ENCODE measurements at regions not wholly inside any gene's neighbourhood (a gene's known extent, or its start where the extent isn't known, plus 50 kb on each side); places are given as distances from the start of the nearest gene placed in this dataset.

DNA sequence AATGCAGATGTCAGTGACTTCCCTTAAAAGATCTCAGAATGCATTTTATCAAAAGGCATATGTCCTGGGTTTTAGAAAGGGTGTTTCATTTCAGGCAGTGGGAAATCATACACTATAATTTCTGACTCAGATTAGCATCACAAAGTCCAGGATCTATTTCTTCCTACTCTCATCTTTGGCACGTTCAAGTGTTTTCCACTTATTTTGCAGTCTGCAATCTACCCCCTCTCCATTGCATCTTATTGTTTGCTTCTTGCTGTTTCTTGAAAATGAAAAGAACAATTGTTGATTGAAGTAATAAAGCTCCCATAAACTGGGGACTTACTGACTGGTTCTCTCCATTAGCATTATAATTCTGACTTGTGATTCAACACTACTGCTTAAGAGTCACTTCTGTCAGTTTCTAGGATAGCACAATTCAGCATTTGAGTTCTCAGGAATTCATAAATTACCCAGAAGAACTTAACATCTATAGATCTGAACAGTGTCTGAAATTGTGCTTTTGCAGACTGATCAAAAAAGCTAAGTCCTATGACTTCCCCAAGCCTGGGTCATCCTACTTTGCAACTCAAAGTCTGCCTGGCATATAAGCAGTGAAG is 332.9 kb downstream of the RASEF start:
- Histone ChIP-seq H4K20me1 (ENCODE audit: insufficient read depth, low read length) (no peaks in the 10 kb centered on the region), H2AFZ (ENCODE audit: low read depth, low read length) (no peak overlapping the region), H3K9ac (ENCODE audit: low read depth, low read length) (no peak overlapping the region), H3K4me1 (ENCODE audit: insufficient read depth, low read length) (peaks cover 17% of the 10 kb centered on the region), H3K27ac (ENCODE audit: low read length) (no peak overlapping the region), H3K4me3 (ENCODE audit: low read depth in 1 of 2, low read length in 2 of 2) (no peak overlapping the region), H3K9me3 (ENCODE audit: insufficient read depth, low read length, severe bottlenecking) (no peaks in the 10 kb centered on the region), H3K27me3 (ENCODE audit: insufficient read depth, low read length, poor library complexity) (no peaks in the 10 kb centered on the region), H3K79me2 (ENCODE audit: insufficient read depth, low read length) (no peaks in the 10 kb centered on the region), H3K4me2 (ENCODE audit: insufficient read depth, low read length) (no peak overlapping the region), H3K36me3 (ENCODE audit: insufficient read depth, low read length) (no peaks in the 10 kb centered on the region)
- no peak for TF ChIP-seq EZH2 (IDR thresholded peaks at IDR 0.05; ENCODE audit: borderline replicate concordance, low read depth, low read length, severe bottlenecking)
- TF ChIP-seq, protein P1, sequence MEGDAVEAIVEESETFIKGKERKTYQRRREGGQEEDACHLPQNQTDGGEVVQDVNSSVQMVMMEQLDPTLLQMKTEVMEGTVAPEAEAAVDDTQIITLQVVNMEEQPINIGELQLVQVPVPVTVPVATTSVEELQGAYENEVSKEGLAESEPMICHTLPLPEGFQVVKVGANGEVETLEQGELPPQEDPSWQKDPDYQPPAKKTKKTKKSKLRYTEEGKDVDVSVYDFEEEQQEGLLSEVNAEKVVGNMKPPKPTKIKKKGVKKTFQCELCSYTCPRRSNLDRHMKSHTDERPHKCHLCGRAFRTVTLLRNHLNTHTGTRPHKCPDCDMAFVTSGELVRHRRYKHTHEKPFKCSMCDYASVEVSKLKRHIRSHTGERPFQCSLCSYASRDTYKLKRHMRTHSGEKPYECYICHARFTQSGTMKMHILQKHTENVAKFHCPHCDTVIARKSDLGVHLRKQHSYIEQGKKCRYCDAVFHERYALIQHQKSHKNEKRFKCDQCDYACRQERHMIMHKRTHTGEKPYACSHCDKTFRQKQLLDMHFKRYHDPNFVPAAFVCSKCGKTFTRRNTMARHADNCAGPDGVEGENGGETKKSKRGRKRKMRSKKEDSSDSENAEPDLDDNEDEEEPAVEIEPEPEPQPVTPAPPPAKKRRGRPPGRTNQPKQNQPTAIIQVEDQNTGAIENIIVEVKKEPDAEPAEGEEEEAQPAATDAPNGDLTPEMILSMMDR (IDR thresholded peaks at IDR 0.05; ENCODE audit: borderline replicate concordance, extremely low read depth, low read length, poor library complexity, severe bottlenecking), result no peak
- DNase-seq, result no peak
- no peak for ATAC-seq (ENCODE audit: insufficient read depth, low read depth)

DNA sequence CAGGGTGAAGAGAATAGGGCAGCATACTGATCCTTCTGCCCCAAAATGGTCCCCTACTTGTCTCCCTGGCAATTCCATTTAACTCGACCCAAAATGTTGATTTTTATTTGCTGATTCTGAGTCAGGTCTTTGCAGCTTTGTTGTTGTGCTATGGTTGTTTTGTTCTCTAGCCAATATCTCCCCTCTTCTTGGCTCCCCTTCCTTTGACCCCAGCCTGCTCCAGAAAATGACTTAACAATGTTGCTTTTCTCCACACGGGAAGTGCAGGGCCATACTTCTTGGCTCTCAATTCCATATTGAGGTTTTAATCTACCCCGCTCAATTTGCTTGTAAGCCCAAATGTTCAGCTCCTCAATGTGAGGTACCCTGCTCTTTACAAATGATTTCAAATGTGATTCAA is 330.0 kb downstream of the RASEF start:
- H3K9ac ChIP-seq (ENCODE audit: low read depth, low read length), result no peak overlapping the region
- H3K4me2 ChIP-seq (ENCODE audit: insufficient read depth, low read length), result no peak overlapping the region

DNA sequence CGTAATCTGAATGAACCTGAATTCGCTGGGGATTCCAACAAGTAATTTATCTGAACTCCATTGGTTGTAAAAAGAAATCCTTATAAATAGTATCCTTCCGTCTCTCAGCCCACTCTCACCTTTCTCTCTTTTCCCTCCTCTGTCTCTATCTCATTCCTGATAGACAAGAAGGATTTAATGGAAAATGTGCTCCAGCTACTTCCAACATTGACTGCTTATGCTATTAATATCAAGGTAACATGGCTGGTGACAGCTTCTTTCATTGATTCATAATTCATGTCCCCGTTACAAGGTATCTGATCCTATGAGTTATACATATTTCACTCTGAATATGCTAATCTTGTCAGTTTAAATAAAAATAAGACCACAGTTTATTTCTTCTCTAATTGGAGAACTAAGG is 326.8 kb downstream of the RASEF start:
- Histone ChIP-seq H3K9ac (ENCODE audit: low read depth, low read length) (no peak overlapping the region), H3K4me1 (ENCODE audit: insufficient read depth, low read length) (peaks cover 9% of the 10 kb centered on the region), H3K36me3 (ENCODE audit: insufficient read depth, low read length) (no peaks in the 10 kb centered on the region), H3K4me3 (ENCODE audit: low read depth in 1 of 2, low read length in 2 of 2) (no peak overlapping the region), H4K20me1 (ENCODE audit: insufficient read depth, low read length) (no peaks in the 10 kb centered on the region), H3K27ac (ENCODE audit: low read length) (no peak overlapping the region), H3K9me3 (ENCODE audit: insufficient read depth, low read length, severe bottlenecking) (no peaks in the 10 kb centered on the region), H3K79me2 (ENCODE audit: insufficient read depth, low read length) (no peaks in the 10 kb centered on the region), H2AFZ (ENCODE audit: low read depth, low read length) (no peak overlapping the region), H3K27me3 (ENCODE audit: insufficient read depth, low read length, poor library complexity) (no peaks in the 10 kb centered on the region), H3K4me2 (ENCODE audit: insufficient read depth, low read length) (no peak overlapping the region)
- ATAC-seq (ENCODE audit: insufficient read depth, low read depth) (no peak), DNase-seq (no peak)
- TF ChIP-seq EZH2 (IDR thresholded peaks at IDR 0.05; ENCODE audit: borderline replicate concordance, low read depth, low read length, severe bottlenecking), result no peak
- TF ChIP-seq, protein P1 (IDR thresholded peaks at IDR 0.05; ENCODE audit: borderline replicate concordance, extremely low read depth, low read length, poor library complexity, severe bottlenecking), result no peak

More for the DNA sequence above, 330.0 kb downstream of the RASEF start:
- H3K9me3 ChIP-seq (ENCODE audit: insufficient read depth, low read length, severe bottlenecking), result no peaks in the 10 kb centered on the region
- no peaks in the 10 kb centered on the region for H3K36me3 ChIP-seq (ENCODE audit: insufficient read depth, low read length)
- TF ChIP-seq, protein P1 (IDR thresholded peaks at IDR 0.05; ENCODE audit: borderline replicate concordance, extremely low read depth, low read length, poor library complexity, severe bottlenecking), result no peak
- TF ChIP-seq EZH2 (IDR thresholded peaks at IDR 0.05; ENCODE audit: borderline replicate concordance, low read depth, low read length, severe bottlenecking), result no peak
- no peaks in the 10 kb centered on the region for H3K27me3 ChIP-seq (ENCODE audit: insufficient read depth, low read length, poor library complexity)
- peaks cover 9% of the 10 kb centered on the region for H3K4me1 ChIP-seq (ENCODE audit: insufficient read depth, low read length)
- H3K79me2 ChIP-seq (ENCODE audit: insufficient read depth, low read length), result no peaks in the 10 kb centered on the region
- ATAC-seq (ENCODE audit: insufficient read depth, low read depth) (no peak), DNase-seq (no peak)
- no peak overlapping the region for H2AFZ ChIP-seq (ENCODE audit: low read depth, low read length)
- H4K20me1 ChIP-seq (ENCODE audit: insufficient read depth, low read length), result no peaks in the 10 kb centered on the region
- no peak overlapping the region for H3K4me3 ChIP-seq (ENCODE audit: low read depth in 1 of 2, low read length in 2 of 2)
- H3K27ac ChIP-seq (ENCODE audit: low read length), result no peak overlapping the region
